BLaER1 treated with 17β-estradiol and CSF1 and Interleukin-3, amounts not matched to agents 10 nM and 100 nM (cell line): ENCODE measurements at regions not wholly inside any gene's neighbourhood (a gene's known extent, or its start where the extent isn't known, plus 50 kb on each side); places are given as distances from the start of the nearest gene placed in this dataset.
A peak's percentile ranks its signal among the peaks of the same experiment; 100 is the strongest.

Experiments used
- H3K27ac ChIP-seq, 11 experiments: shearing (Covaris generic); formaldehyde crosslinking; 2 replicates each; pipeline ENCODE4 v1.8.1; 2022
- H3K27me3 ChIP-seq, 11 experiments: shearing (Covaris generic); formaldehyde crosslinking; 2 replicates each; pipeline ENCODE4 v1.8.1; 2022
- H3K36me3 ChIP-seq, 11 experiments: shearing (Covaris generic); formaldehyde crosslinking; 2 replicates each; pipeline ENCODE4 v1.8.1; 2022
- H3K4me1 ChIP-seq, 10 experiments: shearing (Covaris generic); formaldehyde crosslinking; 2 replicates each; pipeline ENCODE4 v1.8.1; 2022
- H3K4me2 ChIP-seq, 11 experiments: shearing (Covaris generic); formaldehyde crosslinking; 2 replicates each; pipeline ENCODE4 v1.8.1; 2022
- H3K4me3 ChIP-seq, 10 experiments: shearing (Covaris generic); formaldehyde crosslinking; 2 replicates each; pipeline ENCODE4 v1.8.1; 2022
- H3K9ac ChIP-seq, 11 experiments: shearing (Covaris generic); formaldehyde crosslinking; 2 replicates each; pipeline ENCODE4 v1.8.1; 2022
- H3K9me3 ChIP-seq, 11 experiments: shearing (Covaris generic); formaldehyde crosslinking; replicated peaks in 1 of 11; 2 replicates each; pipeline ENCODE4 v1.8.1; 2022
- H4K20me1 ChIP-seq, 11 experiments: shearing (Covaris generic); formaldehyde crosslinking; 2 replicates each; pipeline ENCODE4 v1.8.1; 2022
- Cebpa-rat ChIP-seq, 11 experiments: shearing (Covaris generic); IDR thresholded peaks; 2 replicates each; pipeline ENCODE4 v1.8.1; 2022

DNA sequence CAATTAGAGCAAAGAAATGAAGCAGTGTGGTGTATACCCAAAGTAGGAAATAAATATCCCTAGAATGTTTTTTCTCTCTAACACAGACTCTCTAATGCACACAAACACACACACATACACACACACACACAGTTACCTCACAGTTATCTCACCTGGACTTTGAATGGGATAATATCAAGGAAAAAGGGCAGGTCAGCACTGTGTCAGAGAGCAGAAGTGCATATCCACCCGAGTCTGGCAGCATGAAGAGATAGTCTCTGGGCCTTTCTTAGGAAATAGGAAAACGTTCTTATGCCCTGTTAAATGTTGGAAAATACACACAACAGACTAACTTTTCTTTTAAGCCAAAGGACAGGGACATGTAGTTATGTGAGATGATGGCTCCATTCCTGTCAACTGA is 162.0 kb downstream of the COL6A3 start:
- Histone ChIP-seq H3K9ac (no peak overlapping the region), H4K20me1 (no peaks in the 10 kb centered on the region), H3K36me3 (no peaks in the 10 kb centered on the region), H3K4me3 (no peak overlapping the region), H3K4me1 (no peaks in the 10 kb centered on the region; a peak in 1 of 20 replicates), H3K9me3 (peaks cover 0 to 7% (median 4%) of the 10 kb centered on the region in 11 experiments; a peak in 6 of 22 replicates), H3K4me2 (no peak overlapping the region), H3K27me3 (no peaks in the 10 kb centered on the region), H3K27ac (no peak overlapping the region)
- TF ChIP-seq Cebpa-rat (IDR thresholded peaks at IDR 0.05) = no peak

DNA sequence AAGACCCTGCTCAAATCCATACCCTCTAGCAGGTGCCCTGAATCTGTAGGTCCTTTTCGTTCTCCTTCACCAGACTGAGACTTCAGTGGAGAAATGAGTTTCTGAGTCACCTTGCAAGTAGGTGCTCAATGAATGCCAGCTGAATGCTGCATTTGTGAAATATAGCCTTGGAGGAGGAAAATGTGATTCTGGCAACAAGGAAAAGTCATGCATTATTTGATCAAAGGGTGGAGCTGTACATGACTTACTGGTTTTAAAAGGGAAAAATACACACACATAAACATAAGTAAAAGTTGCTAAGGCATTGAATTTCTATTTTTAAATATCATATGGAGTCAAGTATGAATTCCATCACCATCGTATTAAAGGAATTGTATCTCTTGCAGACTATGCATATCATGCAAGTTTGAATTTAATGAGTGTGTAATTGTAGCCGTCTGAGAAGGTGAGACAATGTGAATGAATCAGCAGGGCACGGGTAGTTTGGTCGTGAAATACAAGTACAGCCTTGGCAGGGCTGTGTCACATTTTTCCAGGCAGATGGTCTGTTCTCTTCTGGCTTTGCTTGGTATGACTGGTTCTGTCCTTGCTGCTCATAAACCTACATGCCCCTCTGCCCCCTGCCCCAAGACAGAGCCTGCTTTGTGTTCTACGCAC is 160.8 kb downstream of the COL6A3 start:
- H3K4me1 ChIP-seq = peaks cover 0 to 6% (median 2%) of the 10 kb centered on the region in 10 experiments; a peak in 10 of 20 replicates
- H3K27ac ChIP-seq = no peak overlapping the region
- TF ChIP-seq Cebpa-rat (IDR thresholded peaks at IDR 0.05) = no peak

DNA sequence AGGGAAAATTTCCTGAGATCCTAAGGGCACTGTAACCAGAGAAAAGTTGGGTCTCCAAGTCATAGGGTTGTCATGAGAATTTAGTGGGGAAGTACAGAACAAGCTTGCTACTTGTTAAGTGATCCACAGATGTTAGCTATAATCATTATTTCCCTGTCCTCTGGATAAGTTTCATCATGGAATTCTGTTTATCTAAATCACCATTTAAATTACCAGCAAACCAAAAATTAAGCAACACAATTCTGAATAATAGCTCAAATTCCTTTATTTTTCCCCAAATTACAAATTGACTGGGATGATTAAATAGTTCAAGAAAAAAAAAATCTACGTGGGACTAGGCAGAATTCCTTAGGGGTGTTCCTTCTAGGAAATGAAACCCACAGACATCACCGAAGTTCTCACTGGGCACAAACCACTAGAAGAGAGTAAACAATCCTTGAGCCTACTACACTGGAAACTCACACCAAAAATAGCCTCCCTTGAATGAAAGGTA is 159.5 kb downstream of the COL6A3 start:
- Histone ChIP-seq H3K4me3 (no peak overlapping the region), H4K20me1 (no peaks in the 10 kb centered on the region), H3K4me1 (peaks cover 0 to 15% (median 5%) of the 10 kb centered on the region in 10 experiments; a peak in 10 of 20 replicates), H3K36me3 (no peaks in the 10 kb centered on the region), H3K9ac (no peak overlapping the region), H3K4me2 (no peak overlapping the region), H3K27me3 (no peaks in the 10 kb centered on the region), H3K27ac (no peak overlapping the region), H3K9me3 (no peaks in the 10 kb centered on the region)
- TF ChIP-seq Cebpa-rat (IDR thresholded peaks at IDR 0.05) = no peak

More for the DNA sequence above, 160.8 kb downstream of the COL6A3 start:
- Histone ChIP-seq H3K4me2 (no peak overlapping the region), H3K36me3 (no peaks in the 10 kb centered on the region), H3K9ac (no peak overlapping the region), H4K20me1 (no peaks in the 10 kb centered on the region), H3K4me3 (no peak overlapping the region), H3K9me3 (peaks cover 0 to 7% (median 4%) of the 10 kb centered on the region in 11 experiments; a peak in 6 of 22 replicates), H3K27me3 (no peaks in the 10 kb centered on the region)

DNA sequence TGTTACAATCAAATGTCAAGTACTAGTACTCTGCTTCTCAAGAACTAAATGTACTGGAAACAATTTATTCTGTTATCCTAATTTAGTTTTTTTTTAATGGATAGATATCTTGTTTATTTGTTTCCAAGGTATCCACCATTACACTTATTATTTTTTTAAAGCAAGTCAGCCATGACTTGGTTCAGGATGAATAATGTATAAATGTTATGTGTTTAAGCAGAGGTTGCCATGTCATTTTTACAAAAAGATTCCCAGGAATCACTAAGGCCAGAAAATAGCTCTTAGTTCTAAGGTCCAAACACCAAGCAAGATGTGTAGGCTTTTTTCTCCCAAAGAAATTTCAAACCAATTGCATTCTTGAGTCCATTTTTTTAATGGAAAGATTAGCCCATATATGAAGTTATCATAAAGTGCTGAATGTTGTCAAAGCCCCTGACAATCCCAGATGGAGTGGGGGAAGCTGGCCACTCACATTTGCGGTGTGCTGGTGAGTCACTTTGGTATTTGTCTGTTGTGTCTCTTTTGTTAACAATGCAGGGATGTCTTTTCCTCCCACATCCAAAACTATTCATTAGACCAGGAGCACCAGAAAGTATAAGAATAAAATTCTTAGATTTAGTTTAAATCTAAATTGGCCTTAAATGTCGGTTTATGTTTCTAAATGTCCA is 158.9 kb downstream of the COL6A3 start:
- Histone ChIP-seq H3K4me2 (no peak overlapping the region), H4K20me1 (no peaks in the 10 kb centered on the region), H3K9me3 (no peaks in the 10 kb centered on the region), H3K36me3 (no peaks in the 10 kb centered on the region), H3K4me1 (peaks cover 0 to 15% (median 5%) of the 10 kb centered on the region in 10 experiments; a peak in 10 of 20 replicates), H3K27ac (no peak overlapping the region), H3K9ac (no peak overlapping the region), H3K4me3 (no peak overlapping the region), H3K27me3 (no peaks in the 10 kb centered on the region)
- TF ChIP-seq Cebpa-rat (IDR thresholded peaks at IDR 0.05) = no peak

DNA sequence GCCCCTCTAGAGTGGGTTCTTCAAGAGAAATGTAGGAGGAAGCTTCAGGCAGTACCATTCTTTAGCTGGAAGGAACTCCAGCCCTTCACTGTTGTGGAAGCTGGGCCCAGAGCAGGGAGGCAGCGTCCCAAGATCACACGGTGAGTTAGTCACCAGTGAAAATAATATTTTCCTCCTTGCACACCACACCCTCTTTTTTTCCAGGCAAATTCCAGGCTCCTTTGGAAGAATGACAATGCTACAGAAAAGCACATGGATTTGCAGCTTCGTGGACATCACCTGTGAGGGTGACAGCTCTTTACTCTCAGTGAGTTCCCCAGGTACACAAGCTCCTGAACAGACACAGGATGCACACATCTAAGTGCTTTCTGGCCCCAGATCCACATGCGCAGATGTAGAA is 157.1 kb downstream of the COL6A3 start:
- Histone ChIP-seq H3K9ac (no peak overlapping the region), H3K36me3 (no peaks in the 10 kb centered on the region), H3K27me3 (no peaks in the 10 kb centered on the region), H3K27ac (no peak overlapping the region), H3K4me1 (peaks cover 0 to 15% (median 5%) of the 10 kb centered on the region in 10 experiments; a peak in 10 of 20 replicates), H3K4me3 (no peak overlapping the region), H3K9me3 (peaks cover 5 to 17% (median 15%) of the 10 kb centered on the region in 11 experiments; a peak in 17 of 22 replicates), H4K20me1 (no peaks in the 10 kb centered on the region), H3K4me2 (peak overlapping the region in 1 of 11 experiments; percentile 21; a peak in 1 of 22 replicates)
- TF ChIP-seq Cebpa-rat (IDR thresholded peaks at IDR 0.05) = no peak

DNA sequence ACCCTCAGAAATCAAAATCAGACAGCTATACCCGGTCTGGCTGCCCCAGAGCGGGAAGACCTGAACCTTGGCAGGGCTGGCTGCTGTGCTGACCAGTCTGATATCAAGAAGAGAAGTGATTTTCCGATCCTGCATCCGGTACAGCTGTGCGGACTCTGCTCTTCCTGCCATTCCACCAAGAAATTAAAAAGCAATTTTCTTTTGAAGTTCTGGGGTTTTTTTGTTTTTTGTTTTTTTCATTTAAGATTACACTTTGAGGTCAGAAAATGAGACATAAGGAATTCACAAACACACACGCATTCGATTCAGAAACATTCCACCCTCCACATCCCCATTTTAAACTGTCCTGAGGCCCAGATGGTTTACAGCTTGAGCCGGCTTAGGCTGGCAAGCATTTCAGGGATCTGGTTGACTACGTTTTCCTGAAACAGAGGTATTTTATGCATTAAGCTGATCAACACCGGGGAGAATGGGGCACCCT is 156.5 kb downstream of the COL6A3 start:
- H3K27ac ChIP-seq = no peak overlapping the region
- no peak overlapping the region for H3K9ac ChIP-seq
- H3K4me2 ChIP-seq = peak overlapping the region in 3 of 11 experiments; percentile 2 to 59 (median 28); a peak in 2 of 22 replicates
- H3K27me3 ChIP-seq = no peaks in the 10 kb centered on the region
- H3K36me3 ChIP-seq = no peaks in the 10 kb centered on the region
- no peak overlapping the region for H3K4me3 ChIP-seq
- H3K9me3 ChIP-seq = peaks cover 5 to 21% (median 16%) of the 10 kb centered on the region in 11 experiments; a peak in 17 of 22 replicates
- peaks cover 0 to 18% (median 6%) of the 10 kb centered on the region in 10 experiments; a peak in 11 of 20 replicates for H3K4me1 ChIP-seq
- H4K20me1 ChIP-seq = no peaks in the 10 kb centered on the region
- no peak for TF ChIP-seq Cebpa-rat (IDR thresholded peaks at IDR 0.05)

DNA sequence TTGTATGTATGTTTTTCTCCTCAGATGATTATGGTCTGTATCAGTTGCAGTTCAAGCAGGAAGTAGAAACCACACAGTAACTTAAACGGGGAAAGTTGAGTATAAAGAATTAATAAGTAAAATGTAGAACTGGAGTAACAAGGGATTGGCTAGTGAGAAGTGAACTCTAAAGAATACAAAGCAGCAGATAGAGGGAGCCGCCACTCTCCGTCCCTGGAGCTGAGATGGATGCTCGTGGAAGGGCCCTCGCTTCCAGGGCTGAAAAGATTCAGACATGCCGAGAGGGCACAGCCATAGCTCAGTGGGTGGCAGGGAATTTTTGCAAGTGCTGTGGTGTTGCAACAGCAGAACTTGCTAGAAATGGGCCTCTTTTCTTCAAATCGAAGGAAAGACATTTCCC is 155.8 kb downstream of the COL6A3 start:
- Histone ChIP-seq H3K27ac (no peak overlapping the region), H3K9ac (no peak overlapping the region), H3K36me3 (no peaks in the 10 kb centered on the region), H3K4me1 (peaks cover 0 to 24% (median 7%) of the 10 kb centered on the region in 10 experiments; a peak in 13 of 20 replicates), H3K4me3 (no peak overlapping the region), H4K20me1 (no peaks in the 10 kb centered on the region), H3K4me2 (peak overlapping the region in 9 of 11 experiments; percentile 8 to 70 (median 28); a peak in 9 of 22 replicates), H3K9me3 (peaks cover 5 to 21% (median 16%) of the 10 kb centered on the region in 11 experiments; a peak in 17 of 22 replicates), H3K27me3 (no peaks in the 10 kb centered on the region)
- TF ChIP-seq Cebpa-rat (IDR thresholded peaks at IDR 0.05) = no peak

DNA sequence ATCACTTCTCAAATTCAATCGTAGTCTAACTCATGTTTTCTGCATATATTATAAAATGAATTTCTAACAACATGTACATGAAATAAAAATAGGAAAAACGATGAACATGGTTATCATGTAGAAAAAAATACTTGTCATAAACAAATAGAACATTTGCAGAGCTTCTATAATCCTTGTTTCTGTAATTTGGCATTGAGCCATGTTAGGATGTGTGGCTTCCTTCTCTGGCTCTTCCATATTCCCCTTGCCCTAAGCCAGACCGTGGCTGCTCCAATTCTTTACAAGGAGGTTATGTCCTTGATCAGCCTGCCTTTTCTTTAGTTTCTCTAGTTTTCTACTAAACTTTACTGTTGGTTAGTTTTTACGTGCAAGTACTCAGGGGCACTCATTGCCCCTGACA is 155.3 kb downstream of the COL6A3 start:
- no peaks in the 10 kb centered on the region for H4K20me1 ChIP-seq
- peaks cover 5 to 21% (median 16%) of the 10 kb centered on the region in 11 experiments; a peak in 17 of 22 replicates for H3K9me3 ChIP-seq
- H3K4me3 ChIP-seq = no peak overlapping the region
- no peak overlapping the region for H3K9ac ChIP-seq
- no peak overlapping the region for H3K27ac ChIP-seq
- H3K4me2 ChIP-seq = peak overlapping the region in 3 of 11 experiments; percentile 19 to 70 (median 59); a peak in 5 of 22 replicates
- no peaks in the 10 kb centered on the region for H3K36me3 ChIP-seq
- no peaks in the 10 kb centered on the region for H3K27me3 ChIP-seq
- H3K4me1 ChIP-seq = peaks cover 0 to 29% (median 7%) of the 10 kb centered on the region in 10 experiments; a peak in 13 of 20 replicates
- no peak for TF ChIP-seq Cebpa-rat (IDR thresholded peaks at IDR 0.05)

DNA sequence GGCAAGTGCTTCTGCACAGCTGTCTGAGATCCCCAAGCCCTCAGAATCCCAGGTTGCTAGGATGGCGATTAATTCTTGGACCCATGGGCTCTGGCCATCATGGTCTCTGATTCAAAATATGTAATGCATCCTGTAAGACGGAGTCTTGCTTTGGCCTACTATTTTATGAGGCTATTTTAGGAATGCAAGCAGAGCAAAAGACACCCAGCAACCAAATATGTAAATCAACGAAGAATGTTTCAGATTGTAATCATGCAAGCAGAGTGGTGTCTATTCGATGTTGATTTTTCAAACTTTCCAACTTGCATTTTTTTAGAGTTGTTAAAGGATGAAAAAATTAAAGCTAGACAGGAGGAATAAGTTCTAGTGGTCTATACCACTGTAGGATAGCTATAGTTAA is 154.8 kb downstream of the COL6A3 start:
- H3K36me3 ChIP-seq = no peaks in the 10 kb centered on the region
- H3K27ac ChIP-seq = no peak overlapping the region
- TF ChIP-seq Cebpa-rat (IDR thresholded peaks at IDR 0.05) = no peak
- H3K4me1 ChIP-seq = peaks cover 0 to 30% (median 7%) of the 10 kb centered on the region in 10 experiments; a peak in 13 of 20 replicates
- H4K20me1 ChIP-seq = no peaks in the 10 kb centered on the region
- peaks cover 5 to 21% (median 16%) of the 10 kb centered on the region in 11 experiments; a peak in 17 of 22 replicates for H3K9me3 ChIP-seq
- H3K27me3 ChIP-seq = no peaks in the 10 kb centered on the region
- peak overlapping the region in 2 of 11 experiments; percentile 59 to 70; a peak in 4 of 22 replicates for H3K4me2 ChIP-seq
- no peak overlapping the region for H3K4me3 ChIP-seq
- no peak overlapping the region for H3K9ac ChIP-seq
